GM21367 (cell line): ENCODE measurements at regions not wholly inside any gene's neighbourhood (a gene's known extent, or its start where the extent isn't known, plus 50 kb on each side); places are given as distances from the start of the nearest gene placed in this dataset.
A peak's percentile ranks its signal among the peaks of the same experiment; 100 is the strongest.
"Not testable (repeated sequence)": the region's sequence is repeated elsewhere in the genome, so short reads cannot be mapped to it uniquely, and the experiment has no call there.

ENCODE experiments used
- ATAC-seq: cut with Tn5 transposase; IDR thresholded peaks from one replicate; pipeline ENCODE4 v1.9.1; 2021; ENCODE audit not compliant: unreplicated experiment

GRCh38 chr6:153984811-153985210 is 54.2 kb upstream of the OPRM1 start:
- ATAC-seq = no peak

DNA sequence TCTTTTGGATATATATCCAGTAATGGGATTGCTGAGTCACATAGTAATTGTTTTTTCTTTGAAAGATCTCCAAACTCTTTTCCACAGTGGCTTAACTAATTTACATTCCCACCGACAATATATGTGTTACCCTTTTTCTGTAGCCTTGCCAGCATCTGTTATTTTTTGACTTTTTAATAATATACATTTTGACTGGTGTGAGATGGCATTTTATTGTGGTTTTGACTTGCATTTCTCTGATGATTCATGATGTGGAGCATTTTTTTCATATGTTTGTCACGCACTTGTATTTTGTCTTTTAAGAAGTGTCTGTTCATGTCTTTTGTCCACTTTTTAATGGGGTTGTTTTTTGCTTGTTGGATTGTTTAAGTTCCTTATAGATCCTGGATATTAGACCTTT is 58.9 kb upstream of the OPRM1 start:
- ATAC-seq = no peak

GRCh38 chr6:153978911-153979548 is 60.0 kb upstream of the OPRM1 start:
- ATAC-seq = not testable (repeated sequence)

- ATAC-seq = no peak
Observed at GRCh38 chr6:153976921-153977693, 61.9 kb upstream of the OPRM1 start.

DNA sequence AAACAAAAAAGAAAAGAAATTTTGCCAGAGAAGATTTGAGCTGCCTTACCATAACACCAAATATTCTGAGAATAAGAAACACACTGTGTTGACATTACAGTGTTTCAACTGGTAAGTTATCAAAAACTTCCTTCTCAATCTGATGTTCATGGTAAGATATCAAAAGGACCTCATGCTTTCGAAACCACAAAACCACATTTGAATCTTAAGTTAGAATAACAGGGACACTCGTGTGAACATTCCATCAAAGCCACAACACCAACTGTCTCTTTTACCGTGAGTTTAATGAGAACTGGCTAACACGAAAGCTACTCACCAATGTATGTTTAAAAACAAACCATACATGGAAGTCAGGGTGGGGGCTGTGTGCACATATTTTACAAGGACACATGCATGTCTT is 73.0 kb upstream of the OPRM1 start:
- ATAC-seq = no peak

DNA sequence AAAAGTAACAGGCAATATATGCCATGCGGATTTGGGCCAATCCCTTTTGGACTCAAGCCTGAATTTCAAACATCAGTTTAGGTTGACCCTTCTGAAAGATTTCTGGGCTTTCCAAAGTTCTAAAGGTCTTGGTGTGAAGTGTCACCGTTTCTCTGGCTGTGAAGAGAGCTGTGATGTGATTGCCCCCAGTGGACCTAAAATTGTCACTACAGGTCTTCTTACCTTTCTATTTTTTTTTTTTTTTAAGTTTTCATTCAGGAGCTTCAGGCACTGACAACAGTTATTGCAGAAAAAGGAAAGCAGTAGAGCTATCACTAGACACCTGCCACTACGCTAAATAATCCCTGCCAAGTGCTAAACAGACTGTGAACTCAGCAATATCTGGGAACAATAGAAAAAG is 75.7 kb upstream of the OPRM1 start:
- no peak for ATAC-seq

- no peak for ATAC-seq
Observed at GRCh38 chr6:153962555-153962954, 76.5 kb upstream of the OPRM1 start.

GRCh38 chr6:153960741-153961140 is 78.3 kb upstream of the OPRM1 start:
- no peak for ATAC-seq

- ATAC-seq = no peak
Observed at GRCh38 chr6:153960281-153960680, 78.8 kb upstream of the OPRM1 start.

GRCh38 chr6:153959276-153959675 is 79.8 kb upstream of the OPRM1 start:
- no peak for ATAC-seq

DNA sequence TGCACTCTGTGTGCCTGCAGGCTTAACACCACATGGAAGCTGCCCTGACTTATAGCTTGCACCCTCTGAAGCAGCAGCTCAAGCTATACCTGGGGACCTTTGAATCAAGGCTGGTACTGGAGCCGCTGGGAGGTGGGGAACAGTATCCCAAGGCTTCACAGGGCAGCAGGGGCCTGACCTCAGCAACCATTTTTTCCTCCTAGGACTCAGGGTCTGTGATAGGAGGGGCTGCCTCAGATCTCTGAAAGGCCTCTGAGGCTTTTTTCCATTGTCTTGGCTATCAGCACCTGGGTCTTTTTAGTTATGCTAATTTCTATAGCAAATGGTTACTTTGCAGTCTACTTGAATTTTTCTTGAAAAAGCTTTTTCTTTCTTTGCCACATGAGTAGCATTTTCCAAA is 80.2 kb upstream of the OPRM1 start:
- ATAC-seq = no peak

- peak; percentile 89 for ATAC-seq
Observed at GRCh38 chr6:153957394-153957793, 81.6 kb upstream of the OPRM1 start.

DNA sequence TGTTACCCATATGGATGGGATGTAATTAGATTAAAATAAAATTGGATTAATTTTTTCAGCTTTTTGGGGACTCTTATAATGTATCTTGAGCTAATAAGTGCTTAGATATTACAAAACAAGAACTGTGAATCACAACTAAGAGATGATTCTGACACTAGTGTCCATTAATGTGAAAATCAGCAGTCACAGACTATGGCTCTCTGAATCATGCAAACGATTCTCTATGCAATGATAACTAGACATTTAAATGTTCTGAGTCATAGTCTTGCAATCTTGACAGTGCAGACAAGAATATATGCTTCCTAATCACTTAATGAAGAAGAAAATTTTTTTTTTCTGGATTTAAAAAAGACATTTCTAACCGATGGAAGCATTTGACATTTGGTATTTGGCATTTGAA is 82.2 kb upstream of the OPRM1 start:
- ATAC-seq = no peak

DNA sequence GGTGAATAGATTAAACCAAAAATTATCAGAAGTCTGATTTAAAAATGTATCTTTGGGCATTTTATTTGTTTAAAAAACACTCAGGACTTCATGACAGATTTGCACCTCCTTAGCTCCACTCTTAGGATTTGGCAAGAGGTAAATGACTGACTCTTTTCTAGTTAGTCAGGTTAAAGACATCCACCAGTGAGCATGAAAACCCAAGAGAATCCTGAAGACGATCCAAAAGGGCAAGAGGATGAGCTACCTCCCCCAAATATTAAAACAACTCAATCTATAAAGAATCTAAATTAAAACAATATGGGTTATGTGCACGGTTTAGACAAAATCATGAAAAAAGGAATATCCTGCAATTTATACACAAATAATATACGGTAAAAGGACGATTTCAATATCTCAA is 89.4 kb upstream of the OPRM1 start:
- ATAC-seq = no peak

GRCh38 chr6:153947808-153948447 is 91.1 kb upstream of the OPRM1 start:
- no peak for ATAC-seq

DNA sequence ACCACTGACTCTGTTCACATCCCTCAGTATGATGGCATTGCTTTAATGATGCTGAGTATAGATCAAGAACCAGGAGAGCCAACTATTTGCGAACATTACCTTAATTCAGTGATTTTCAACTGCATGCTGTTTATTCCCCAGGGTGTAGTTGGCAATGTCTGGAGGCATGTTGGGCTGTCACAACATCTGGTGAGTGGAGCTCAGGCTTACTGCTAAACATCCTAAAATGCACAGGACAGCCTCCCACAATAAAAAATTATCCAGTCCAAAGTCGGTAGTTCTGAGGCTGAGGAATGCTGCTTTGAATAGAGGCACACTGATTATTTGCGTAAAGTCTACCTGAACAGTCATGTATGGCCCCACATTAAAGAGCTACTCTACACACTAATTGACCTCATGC is 94.8 kb upstream of the OPRM1 start:
- ATAC-seq = no peak

DNA sequence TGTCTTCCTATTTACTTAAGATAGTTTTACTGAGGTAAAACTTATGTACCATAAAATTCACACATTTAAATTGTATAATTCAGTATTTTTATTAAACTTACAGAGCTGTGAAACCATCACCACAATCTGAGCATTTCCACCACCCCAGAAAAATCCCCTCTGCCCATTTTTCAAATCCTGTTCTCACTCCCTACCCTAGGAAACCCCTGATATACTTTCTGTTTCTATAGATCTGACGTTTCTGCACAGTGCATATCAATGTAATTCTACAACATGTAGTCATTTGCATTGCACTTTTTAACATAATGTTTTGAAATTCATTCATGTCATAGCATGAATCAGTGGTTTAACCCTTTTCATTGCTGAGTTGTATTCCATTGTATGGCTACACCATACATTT is 96.7 kb upstream of the OPRM1 start:
- no peak for ATAC-seq

DNA sequence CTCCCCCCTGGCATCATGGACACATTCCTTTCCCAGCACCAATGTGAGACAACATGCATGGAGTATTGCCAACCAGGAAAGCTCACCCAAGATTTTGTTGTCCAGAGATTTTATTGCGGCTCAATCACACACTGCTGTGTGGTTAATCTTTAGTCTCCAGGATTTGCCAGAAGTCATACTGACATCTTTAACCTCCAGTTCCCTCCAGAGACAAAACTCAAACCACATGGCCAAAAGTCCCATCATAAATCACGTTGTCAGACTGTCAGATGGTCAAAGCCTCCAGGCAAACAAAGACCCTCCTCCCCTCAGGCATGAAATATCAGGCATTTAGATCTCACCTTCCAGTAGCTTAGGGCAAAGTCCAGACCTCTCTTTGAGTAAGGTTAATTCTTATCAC is 97.3 kb upstream of the OPRM1 start:
- no peak for ATAC-seq

GRCh38 chr6:153938876-153939275 is 100.2 kb upstream of the OPRM1 start:
- ATAC-seq = no peak

DNA sequence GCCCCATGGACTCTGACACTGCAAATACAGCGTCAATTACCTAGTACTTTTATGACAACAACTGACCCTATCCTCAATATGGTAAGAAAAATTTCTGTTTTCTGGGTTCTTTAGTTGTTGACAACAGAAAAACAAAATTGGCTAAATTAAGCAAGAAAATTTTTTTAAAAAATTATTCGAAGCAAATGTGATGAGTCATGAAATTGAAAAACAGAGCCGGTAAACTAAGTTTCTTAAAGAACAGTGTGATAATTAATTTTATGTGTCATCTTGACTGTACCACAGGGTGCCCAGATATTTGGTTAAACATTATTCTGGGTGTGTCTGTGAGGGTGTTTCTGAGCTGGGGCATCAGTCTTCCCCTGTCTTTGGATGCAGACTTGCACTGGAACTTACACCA is 107.6 kb upstream of the OPRM1 start:
- no peak for ATAC-seq

DNA sequence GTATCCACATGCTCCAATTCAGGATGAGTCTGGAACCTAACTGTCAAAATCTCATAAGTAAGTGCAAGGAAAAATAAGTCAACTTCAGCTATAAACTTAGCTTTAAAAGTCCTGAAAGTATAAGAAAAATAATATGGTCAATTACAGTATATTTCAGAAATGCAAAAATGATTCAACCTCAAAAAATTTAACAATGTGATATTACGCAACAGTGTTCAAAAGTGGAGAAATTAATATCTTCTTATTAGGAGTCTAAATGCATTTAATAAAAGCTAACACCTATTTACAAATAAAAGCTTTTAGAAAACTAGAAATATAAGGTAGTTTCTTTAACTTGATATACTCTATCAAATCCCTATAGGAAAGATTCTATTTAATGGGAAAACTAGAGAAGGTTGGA is 111.2 kb upstream of the OPRM1 start:
- no peak for ATAC-seq

DNA sequence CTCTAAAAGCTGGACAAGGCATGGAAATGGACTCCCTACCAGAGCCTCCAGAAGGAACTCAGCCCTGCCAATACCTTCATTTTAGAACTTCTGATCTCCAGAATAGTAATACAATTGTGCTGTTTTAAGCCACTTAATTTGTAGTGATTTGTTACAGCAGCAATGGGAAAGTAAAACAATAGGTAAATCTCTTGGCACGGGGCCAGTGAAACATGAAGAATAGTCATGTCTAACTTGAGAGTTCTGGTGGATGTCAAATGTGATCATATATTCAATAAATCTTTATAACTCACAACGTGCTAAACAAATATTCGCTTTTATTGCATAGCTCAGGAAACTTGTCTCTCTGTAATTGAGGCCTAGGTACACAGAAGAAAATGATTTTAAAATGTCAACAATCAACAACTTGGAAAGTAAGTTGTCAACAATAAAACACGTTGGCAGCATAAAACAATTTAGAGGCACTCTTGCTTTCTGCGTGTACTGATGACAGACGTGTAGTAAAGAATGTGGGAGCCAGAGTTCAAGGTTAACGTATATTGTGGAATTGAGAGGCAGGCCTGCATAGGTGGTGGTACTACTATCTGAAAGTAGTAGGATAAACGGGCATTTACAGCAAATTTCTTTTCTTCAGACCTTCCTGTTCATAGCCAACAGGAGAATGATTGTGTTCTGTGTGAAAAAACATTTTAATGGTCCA is 140.5 kb upstream of the OPRM1 start:
- no peak for ATAC-seq
